Tibial artery (tissue), 4 donors: ENCODE measurements at regions not wholly inside any gene's neighbourhood (a gene's known extent, or its start where the extent isn't known, plus 50 kb on each side); places are given as distances from the start of the nearest gene placed in this dataset.

Source experiments
- DNase-seq, 2 donors: peaks; one replicate each; pipeline ENCODE4 v3.0.0-alpha.2; 2019
- H3K27ac ChIP-seq, 2 donors: fragments of 200-600 bp; sonication (generic) in 1 of 2; 1 replicate in 1 of 2; 2 replicates in 1 of 2; pipeline ENCODE4 v1.5.1; 2018 to 2019; ENCODE audit warnings: mild to moderate bottlenecking in 1 of 2
- H3K27me3 ChIP-seq, 2 donors: fragments of 200-600 bp; sonication (generic) in 1 of 2; one replicate each; pipeline versions ENCODE4 v1.5.1 to v1.6.0; 2016 to 2019
- H3K36me3 ChIP-seq, 3 donors: fragments of 200-600 bp; sonication (generic) in 2 of 3; one replicate each; pipeline ENCODE4 v1.5.1; 2016 to 2019; ENCODE audit warnings: mild to moderate bottlenecking in 2 of 3
- H3K4me1 ChIP-seq, 4 donors: fragments of 200-600 bp; sonication (generic) in 2 of 4; 1 replicate in 3 of 4; 2 replicates in 1 of 4; pipeline ENCODE4 v1.5.1; 2016 to 2019
- H3K4me3 ChIP-seq, 2 donors: fragments of 200-600 bp; sonication (generic) in 1 of 2; 1 replicate in 1 of 2; 2 replicates in 1 of 2; pipeline ENCODE4 v1.5.1; 2018 to 2019; ENCODE audit warnings: mild to moderate bottlenecking in 2 of 2
- H3K9me3 ChIP-seq, 3 donors: fragments of 200-600 bp; sonication (generic) in 1 of 3; one replicate each; pipeline ENCODE4 v1.5.1; 2016 to 2019
- CTCF ChIP-seq, 2 experiments: fragments of 200-600 bp in 1 of 2; fragments of 450-650 bp in 1 of 2; IDR thresholded peaks; one replicate each; pipeline ENCODE4 v1.5.1; 2017 to 2019; ENCODE audit warnings: antibody characterized with exemption in 2 of 2, mild to moderate bottlenecking in 1 of 2, moderate library complexity in 1 of 2
- intact Hi-C: fragments of 100-400 bp; cut with DNase I; formaldehyde crosslinking; loops from one replicate; pipeline ENCODE4 v1.15.0; 2023; ENCODE audit warnings: low total_unique reads

- Histone ChIP-seq H3K36me3 (no peaks in the 10 kb centered on the region), H3K9me3 (peaks cover 0 to 9% (median 0%) of the 10 kb centered on the region in 3 donors), H3K4me3 (no peak overlapping the region), H3K4me1 (no peaks in the 10 kb centered on the region), H3K27me3 (no peaks in the 10 kb centered on the region), H3K27ac (no peak overlapping the region)
- DNase-seq, result no peak
- TF ChIP-seq CTCF (IDR thresholded peaks at IDR 0.05), result no peak
- intact Hi-C loops, result no loop called here
These were observed 237.7 kb upstream of the TLL1 start for GRCh38 chr4:165635381-165635780.

DNA sequence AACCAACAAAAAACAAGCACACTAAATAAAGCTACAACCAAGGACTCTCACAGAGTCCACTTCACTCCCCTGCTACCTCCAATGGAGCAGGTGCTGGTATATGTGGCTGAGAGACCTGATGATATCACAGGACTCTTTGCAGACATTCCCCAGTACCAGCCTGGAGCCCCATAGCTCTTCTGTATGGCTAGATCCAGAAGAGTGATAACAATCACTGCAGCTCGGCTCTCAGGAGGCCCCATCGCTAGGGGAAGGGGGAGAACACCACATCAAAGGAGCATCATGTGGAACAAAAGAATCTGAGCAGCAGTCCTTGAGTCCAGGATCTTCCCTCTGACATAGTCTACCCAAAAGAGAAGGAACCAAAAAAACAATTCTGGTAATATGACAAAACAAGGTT is 237.1 kb upstream of the TLL1 start:
- Histone ChIP-seq H3K4me1 (no peaks in the 10 kb centered on the region), H3K4me3 (no peak overlapping the region), H3K36me3 (no peaks in the 10 kb centered on the region), H3K27ac (no peak overlapping the region), H3K27me3 (no peaks in the 10 kb centered on the region), H3K9me3 (peaks cover 0 to 9% (median 0%) of the 10 kb centered on the region in 3 donors)
- TF ChIP-seq CTCF (IDR thresholded peaks at IDR 0.05), result no peak
- intact Hi-C loops, result no loop called here
- DNase-seq, result no peak

DNA sequence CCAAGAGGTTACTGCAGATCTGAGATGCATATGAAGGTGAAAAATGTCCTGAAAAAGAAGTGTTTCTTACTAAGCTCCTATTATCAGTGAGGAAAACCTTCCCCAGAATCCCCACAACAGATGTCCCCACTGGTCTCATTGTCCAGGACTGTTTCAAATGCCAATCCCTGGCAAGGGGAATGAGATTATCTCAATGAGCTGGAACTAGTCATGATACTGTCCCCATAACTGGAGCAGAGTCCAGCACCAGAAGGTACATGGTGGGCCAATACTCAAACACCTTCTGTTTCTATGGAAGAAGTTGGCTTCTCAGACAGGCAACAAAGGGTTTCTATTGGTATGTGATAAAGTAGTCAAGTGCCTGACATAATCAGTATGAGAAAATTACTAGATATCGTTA is 221.1 kb upstream of the TLL1 start:
- Histone ChIP-seq H3K4me1 (no peaks in the 10 kb centered on the region), H3K9me3 (no peaks in the 10 kb centered on the region), H3K27me3 (no peaks in the 10 kb centered on the region), H3K36me3 (no peaks in the 10 kb centered on the region), H3K27ac (no peak overlapping the region), H3K4me3 (no peak overlapping the region)
- no peak for TF ChIP-seq CTCF (IDR thresholded peaks at IDR 0.05)
- DNase-seq, result no peak
- intact Hi-C loops, result no loop called here

GRCh38 chr4:165654556-165654955 is 218.5 kb upstream of the TLL1 start:
- no peak overlapping the region for H3K27ac ChIP-seq
- H3K4me3 ChIP-seq, result no peak overlapping the region
- DNase-seq, result no peak
- no peaks in the 10 kb centered on the region for H3K4me1 ChIP-seq
- H3K9me3 ChIP-seq, result no peaks in the 10 kb centered on the region
- no peak for TF ChIP-seq CTCF (IDR thresholded peaks at IDR 0.05)
- H3K27me3 ChIP-seq, result no peaks in the 10 kb centered on the region
- no peaks in the 10 kb centered on the region for H3K36me3 ChIP-seq
- intact Hi-C loops, result no loop called here

- Histone ChIP-seq H3K27ac (no peak overlapping the region), H3K27me3 (no peaks in the 10 kb centered on the region), H3K9me3 (no peaks in the 10 kb centered on the region), H3K4me3 (no peak overlapping the region), H3K4me1 (no peaks in the 10 kb centered on the region), H3K36me3 (no peaks in the 10 kb centered on the region)
- intact Hi-C loops, result no loop called here
- DNase-seq, result no peak
- TF ChIP-seq CTCF (IDR thresholded peaks at IDR 0.05), result no peak
These were observed 216.6 kb upstream of the TLL1 start for GRCh38 chr4:165656399-165656798.

GRCh38 chr4:165656829-165657490 is 216.1 kb upstream of the TLL1 start:
- Histone ChIP-seq H3K36me3 (no peaks in the 10 kb centered on the region), H3K4me1 (no peaks in the 10 kb centered on the region), H3K27ac (no peak overlapping the region), H3K27me3 (no peaks in the 10 kb centered on the region), H3K9me3 (no peaks in the 10 kb centered on the region), H3K4me3 (no peak overlapping the region)
- no peak for TF ChIP-seq CTCF (IDR thresholded peaks at IDR 0.05)
- DNase-seq, result no peak
- intact Hi-C loops, result no loop called here
